NCI-H2081 (cell line): ENCODE measurements at regions not wholly inside any gene's neighbourhood (a gene's known extent, or its start where the extent isn't known, plus 50 kb on each side); places are given as distances from the start of the nearest gene placed in this dataset.

ENCODE experiments used
- DNase-seq, 2 experiments: peaks; one replicate each; lab custom pipeline; 2025; lab: John Stamatoyannopoulos, UW

GRCh38 chr5:8393240-8393639 is 524.3 kb downstream of the MTRR start:
- no peak for DNase-seq

- DNase-seq, result peak in 1 of 2 experiments; percentile 51
Measured at GRCh38 chr5:8394965-8395364, 526.0 kb downstream of the MTRR start.

- DNase-seq, result no peak
Measured at GRCh38 chr5:8396246-8396645, 527.3 kb downstream of the MTRR start.

GRCh38 chr5:8396756-8397155 is 527.8 kb downstream of the MTRR start:
- no peak for DNase-seq

GRCh38 chr5:8399471-8399870 is 530.5 kb downstream of the MTRR start:
- DNase-seq, result peak; percentile 77 to 95

GRCh38 chr5:8408258-8408657 is 539.3 kb downstream of the MTRR start:
- DNase-seq, result no peak

- no peak for DNase-seq
Measured at GRCh38 chr5:8410618-8411017, 541.7 kb downstream of the MTRR start.

GRCh38 chr5:8413975-8414374 is 545.0 kb downstream of the MTRR start:
- DNase-seq, result no peak

- no peak for DNase-seq
Measured at GRCh38 chr5:8417316-8418048, 548.5 kb downstream of the MTRR start.

GRCh38 chr5:8418049-8418426 is 549.1 kb downstream of the MTRR start:
- no peak for DNase-seq

GRCh38 chr5:8429778-8430758 is 561.1 kb downstream of the MTRR start:
- no peak for DNase-seq

- DNase-seq, result no peak
Measured at GRCh38 chr5:8434501-8434900, 565.6 kb downstream of the MTRR start.

- no peak for DNase-seq
Measured at GRCh38 chr5:8436924-8437323, 568.0 kb downstream of the MTRR start.

GRCh38 chr5:8445139-8445538 is 576.2 kb downstream of the MTRR start:
- no peak for DNase-seq

GRCh38 chr5:8446179-8446578 is 577.2 kb downstream of the MTRR start:
- no peak for DNase-seq

- DNase-seq, result no peak
Measured at GRCh38 chr5:8456846-8457186, 587.9 kb downstream of the MTRR start.

- peak; percentile 100 for DNase-seq
Measured at GRCh38 chr5:8457187-8458037, 588.5 kb downstream of the MTRR start.

GRCh38 chr5:8458038-8458383 is 589.1 kb downstream of the MTRR start:
- DNase-seq, result peak; percentile 38 to 55

- peak in 1 of 2 experiments; percentile 24 for DNase-seq
Measured at GRCh38 chr5:8461543-8461942, 592.6 kb downstream of the MTRR start.

GRCh38 chr5:8462565-8462964 is 593.6 kb downstream of the MTRR start:
- DNase-seq, result no peak

GRCh38 chr5:8470489-8470888 is 601.5 kb downstream of the MTRR start:
- peak in 1 of 2 experiments; percentile 30 for DNase-seq

GRCh38 chr5:8471581-8471980 is 602.6 kb downstream of the MTRR start:
- DNase-seq, result no peak
